Suppressor macrophage treated with lipopolysaccharide for 1 hour (primary cell): ENCODE measurements at regions not wholly inside any gene's neighbourhood (a gene's known extent, or its start where the extent isn't known, plus 50 kb on each side); places are given as distances from the start of the nearest gene placed in this dataset.

Experiments used
- DNase-seq, 3 donors: peaks; one replicate each; pipeline ENCODE4 v3.0.0-alpha.2; 2020 to 2022

- DNase-seq: no peak
Measured at GRCh38 chr15:70469651-70470555, 293.5 kb downstream of the UACA start.

GRCh38 chr15:70469182-70469581 lies 294.2 kb downstream of the UACA start:
- no peak for DNase-seq

- peak; percentile 68 to 69 (median 69) for DNase-seq
Measured at GRCh38 chr15:70466895-70467529, 296.3 kb downstream of the UACA start.

- no peak for DNase-seq
Measured at GRCh38 chr15:70466305-70466704, 297.1 kb downstream of the UACA start.

- no peak for DNase-seq
Measured at GRCh38 chr15:70465812-70466211, 297.5 kb downstream of the UACA start.

- DNase-seq: peak; percentile 24 to 48 (median 44)
Measured at GRCh38 chr15:70463453-70463834, 299.9 kb downstream of the UACA start.

GRCh38 chr15:70461992-70462391 lies 301.4 kb downstream of the UACA start:
- DNase-seq: no peak

GRCh38 chr15:70461017-70461416 lies 302.3 kb downstream of the UACA start:
- DNase-seq: no peak

GRCh38 chr15:70459312-70459711 lies 304.0 kb downstream of the UACA start:
- peak; percentile 49 to 63 (median 50) for DNase-seq

GRCh38 chr15:70453766-70454165 lies 309.6 kb downstream of the UACA start:
- DNase-seq: no peak

GRCh38 chr15:70453238-70453637 lies 310.1 kb downstream of the UACA start:
- no peak for DNase-seq

GRCh38 chr15:70451821-70452653 lies 311.3 kb downstream of the UACA start:
- no peak for DNase-seq

GRCh38 chr15:70450142-70450443 lies 313.3 kb downstream of the UACA start:
- DNase-seq: no peak

GRCh38 chr15:70449311-70450141 lies 313.8 kb downstream of the UACA start:
- no peak for DNase-seq

GRCh38 chr15:70447928-70448698 lies 315.2 kb downstream of the UACA start:
- peak in 2 of 3 donors; percentile 39 to 42 for DNase-seq

- no peak for DNase-seq
Measured at GRCh38 chr15:70447521-70447920, 315.8 kb downstream of the UACA start.

GRCh38 chr15:70447081-70447480 lies 316.3 kb downstream of the UACA start:
- no peak for DNase-seq

GRCh38 chr15:70443486-70444273 lies 319.7 kb downstream of the UACA start:
- no peak for DNase-seq

GRCh38 chr15:70442616-70443321 lies 320.6 kb downstream of the UACA start:
- DNase-seq: no peak

GRCh38 chr15:70442211-70442610 lies 321.1 kb downstream of the UACA start:
- no peak for DNase-seq
